ENCODE measurements at regions not wholly inside any gene's neighbourhood (a gene's known extent, or its start where the extent isn't known, plus 50 kb on each side); places are given as distances from the start of the nearest gene placed in this dataset.

- DNase-seq (ENCODE audit: low read depth, low spot score): no peak
- no peak overlapping the region for H3K4me3 Mint-ChIP-seq
- H3K9me3 Mint-ChIP-seq: no peaks in the 10 kb centered on the region
- no peak overlapping the region for H3K27ac Mint-ChIP-seq (ENCODE audit: unreplicated experiment)
- H3K4me1 Mint-ChIP-seq: peaks cover 31% of the 10 kb centered on the region
- TF ChIP-seq CTCF (conservative IDR thresholded peaks at IDR 0.05): no peak
- H3K27me3 Mint-ChIP-seq (ENCODE audit: low read depth): no peaks in the 10 kb centered on the region
- H3K36me3 Mint-ChIP-seq (ENCODE audit: low read depth): no peaks in the 10 kb centered on the region
Measured at GRCh38 chr17:77316651-77317050, 175.9 kb downstream of the SEC14L1 start.

- no peaks in the 10 kb centered on the region for H3K9me3 Mint-ChIP-seq
- H3K27me3 Mint-ChIP-seq (ENCODE audit: low read depth): no peaks in the 10 kb centered on the region
- peaks cover 35% of the 10 kb centered on the region for H3K4me1 Mint-ChIP-seq
- H3K36me3 Mint-ChIP-seq (ENCODE audit: low read depth): no peaks in the 10 kb centered on the region
- H3K4me3 Mint-ChIP-seq: no peak overlapping the region
- no peak for DNase-seq (ENCODE audit: low read depth, low spot score)
- no peak for TF ChIP-seq CTCF (conservative IDR thresholded peaks at IDR 0.05)
- no peak overlapping the region for H3K27ac Mint-ChIP-seq (ENCODE audit: unreplicated experiment)
Measured at GRCh38 chr17:77317091-77317750, 176.5 kb downstream of the SEC14L1 start.

GRCh38 chr17:77318021-77318420 is 177.3 kb downstream of the SEC14L1 start:
- Mint-ChIP-seq H3K4me3 (no peak overlapping the region), H3K36me3 (ENCODE audit: low read depth) (no peaks in the 10 kb centered on the region), H3K27me3 (ENCODE audit: low read depth) (no peaks in the 10 kb centered on the region), H3K4me1 (peaks cover 43% of the 10 kb centered on the region), H3K27ac (ENCODE audit: unreplicated experiment) (peak overlapping the region; percentile 2), H3K9me3 (no peaks in the 10 kb centered on the region)
- TF ChIP-seq CTCF (conservative IDR thresholded peaks at IDR 0.05): no peak
- no peak for DNase-seq (ENCODE audit: low read depth, low spot score)

- H3K4me1 Mint-ChIP-seq: peaks cover 45% of the 10 kb centered on the region
- peak overlapping the region; percentile 2 for H3K27ac Mint-ChIP-seq (ENCODE audit: unreplicated experiment)
- no peak for TF ChIP-seq CTCF (conservative IDR thresholded peaks at IDR 0.05)
- DNase-seq (ENCODE audit: low read depth, low spot score): no peak
- no peaks in the 10 kb centered on the region for H3K9me3 Mint-ChIP-seq
- H3K27me3 Mint-ChIP-seq (ENCODE audit: low read depth): no peaks in the 10 kb centered on the region
- H3K36me3 Mint-ChIP-seq (ENCODE audit: low read depth): no peaks in the 10 kb centered on the region
- H3K4me3 Mint-ChIP-seq: no peak overlapping the region
Measured at GRCh38 chr17:77318491-77319210, 177.9 kb downstream of the SEC14L1 start.

GRCh38 chr17:77319211-77320043 is 178.7 kb downstream of the SEC14L1 start:
- H3K36me3 Mint-ChIP-seq (ENCODE audit: low read depth): no peaks in the 10 kb centered on the region
- peaks cover 53% of the 10 kb centered on the region for H3K4me1 Mint-ChIP-seq
- DNase-seq (ENCODE audit: low read depth, low spot score): no peak
- no peaks in the 10 kb centered on the region for H3K9me3 Mint-ChIP-seq
- H3K4me3 Mint-ChIP-seq: peak overlapping the region; percentile 66
- H3K27ac Mint-ChIP-seq (ENCODE audit: unreplicated experiment): peak overlapping the region; percentile 92
- H3K27me3 Mint-ChIP-seq (ENCODE audit: low read depth): no peaks in the 10 kb centered on the region
- TF ChIP-seq CTCF (conservative IDR thresholded peaks at IDR 0.05): no peak

Data from neural crest cell (in vitro differentiated cells).